GM08714 (cell line): ENCODE measurements at regions not wholly inside any gene's neighbourhood (a gene's known extent, or its start where the extent isn't known, plus 50 kb on each side); places are given as distances from the start of the nearest gene placed in this dataset.

Source experiments
- H3K4me3 ChIP-seq: fragments of 200-500 bp; sonication (Bioruptor generic); 2 replicates; pipeline ENCODE4 v1.5.1; 2014; ENCODE audit warnings: mild to moderate bottlenecking, low read length, inconsistent platforms
- ZNF274 ChIP-seq: IDR thresholded peaks from 2 replicates; pipeline ENCODE4 v1.6.1; 2012; ENCODE audit warnings: mild to moderate bottlenecking, low read depth, low read length

- no peak overlapping the region for H3K4me3 ChIP-seq
- TF ChIP-seq ZNF274: no peak
Measured at GRCh38 chr5:5605170-5605764, 182.8 kb downstream of the ICE1 start.

GRCh38 chr5:5602554-5602953 lies 180.1 kb downstream of the ICE1 start:
- no peak overlapping the region for H3K4me3 ChIP-seq
- TF ChIP-seq ZNF274: no peak

GRCh38 chr5:5598547-5599113 lies 176.2 kb downstream of the ICE1 start:
- no peak overlapping the region for H3K4me3 ChIP-seq
- no peak for TF ChIP-seq ZNF274

GRCh38 chr5:5593391-5593790 lies 170.9 kb downstream of the ICE1 start:
- no peak for TF ChIP-seq ZNF274

GRCh38 chr5:5592541-5592940 lies 170.1 kb downstream of the ICE1 start:
- no peak overlapping the region for H3K4me3 ChIP-seq
- TF ChIP-seq ZNF274: no peak

More at GRCh38 chr5:5593391-5593790, 170.9 kb downstream of the ICE1 start:
- no peak overlapping the region for H3K4me3 ChIP-seq

- TF ChIP-seq ZNF274: no peak
- H3K4me3 ChIP-seq: no peak overlapping the region
Measured at GRCh38 chr5:5591567-5591966, 169.1 kb downstream of the ICE1 start.

- TF ChIP-seq ZNF274: no peak
Measured at GRCh38 chr5:5589857-5590256, 167.4 kb downstream of the ICE1 start.

GRCh38 chr5:5588887-5589826 lies 166.7 kb downstream of the ICE1 start:
- H3K4me3 ChIP-seq: no peak overlapping the region
- TF ChIP-seq ZNF274: no peak

More at GRCh38 chr5:5589857-5590256, 167.4 kb downstream of the ICE1 start:
- H3K4me3 ChIP-seq: no peak overlapping the region

GRCh38 chr5:5588386-5588785 lies 165.9 kb downstream of the ICE1 start:
- TF ChIP-seq ZNF274: no peak
- H3K4me3 ChIP-seq: no peak overlapping the region

GRCh38 chr5:5587474-5587873 lies 165.0 kb downstream of the ICE1 start:
- H3K4me3 ChIP-seq: no peak overlapping the region
- TF ChIP-seq ZNF274: no peak

GRCh38 chr5:5586721-5587120 lies 164.2 kb downstream of the ICE1 start:
- TF ChIP-seq ZNF274: no peak
- no peak overlapping the region for H3K4me3 ChIP-seq

- no peak for TF ChIP-seq ZNF274
- H3K4me3 ChIP-seq: no peak overlapping the region
Measured at GRCh38 chr5:5585751-5586341, 163.4 kb downstream of the ICE1 start.

- TF ChIP-seq ZNF274: no peak
- no peak overlapping the region for H3K4me3 ChIP-seq
Measured at GRCh38 chr5:5584751-5585150, 162.3 kb downstream of the ICE1 start.

- H3K4me3 ChIP-seq: no peak overlapping the region
- TF ChIP-seq ZNF274: no peak
Measured at GRCh38 chr5:5584236-5584745, 161.8 kb downstream of the ICE1 start.
